OCI-LY7 (cell line): ENCODE measurements at regions not wholly inside any gene's neighbourhood (a gene's known extent, or its start where the extent isn't known, plus 50 kb on each side); places are given as distances from the start of the nearest gene placed in this dataset.

Source experiments
- EZH2phosphoT487 ChIP-seq: fragments of 200-600 bp; sonication (generic); IDR thresholded peaks from 2 replicates; pipeline ENCODE4 v1.6.1; 2018; ENCODE audit warnings: low read depth, borderline replicate concordance, mild to moderate bottlenecking, mixed run types, antibody characterized with exemption, low read length, moderate library complexity, mixed read lengths
- TF ChIP-seq, protein P1 (sequence below): fragments of 200-600 bp; sonication (generic); conservative IDR thresholded peaks from 2 replicates; pipeline ENCODE4 v1.5.1; 2014; ENCODE audit warnings: mild to moderate bottlenecking, antibody characterized with exemption, low read length, moderate library complexity, mixed read lengths

DNA sequence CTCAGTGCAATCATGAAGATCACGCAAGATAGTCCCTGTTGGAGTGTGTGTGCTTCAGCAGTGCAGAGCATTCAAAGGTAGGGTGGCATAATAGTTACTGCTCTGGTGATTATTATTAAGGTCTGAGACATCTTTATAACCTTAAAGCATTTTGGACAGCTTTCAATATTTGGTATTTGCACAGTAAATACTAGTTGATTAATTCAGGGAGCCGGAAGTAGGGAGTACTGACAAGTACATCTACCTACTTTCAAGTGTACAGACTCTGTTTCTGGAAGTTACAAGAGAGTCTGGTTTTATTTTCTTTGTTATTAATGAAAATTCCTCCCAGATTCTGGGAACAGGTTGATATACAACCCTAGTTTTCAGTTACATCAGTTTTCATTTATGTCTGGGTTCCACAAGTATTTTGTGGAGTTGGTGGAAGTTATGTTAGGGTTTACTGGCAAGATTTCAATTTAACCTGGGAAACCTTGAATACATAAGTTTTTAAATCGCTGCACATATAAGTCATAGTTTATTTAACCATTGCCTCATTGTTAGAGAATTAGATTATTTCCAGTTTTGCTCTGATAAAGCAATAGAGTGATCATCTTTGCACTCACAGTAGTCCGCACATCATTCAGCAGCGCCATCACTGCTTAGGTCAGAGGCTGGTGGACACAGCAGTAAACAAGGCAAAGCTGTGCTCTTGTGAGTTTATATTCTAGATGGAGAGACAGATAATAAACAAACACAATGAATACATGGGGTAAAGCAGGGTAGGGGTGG is 366.6 kb downstream of the REEP3 start:
- TF ChIP-seq, protein P1, sequence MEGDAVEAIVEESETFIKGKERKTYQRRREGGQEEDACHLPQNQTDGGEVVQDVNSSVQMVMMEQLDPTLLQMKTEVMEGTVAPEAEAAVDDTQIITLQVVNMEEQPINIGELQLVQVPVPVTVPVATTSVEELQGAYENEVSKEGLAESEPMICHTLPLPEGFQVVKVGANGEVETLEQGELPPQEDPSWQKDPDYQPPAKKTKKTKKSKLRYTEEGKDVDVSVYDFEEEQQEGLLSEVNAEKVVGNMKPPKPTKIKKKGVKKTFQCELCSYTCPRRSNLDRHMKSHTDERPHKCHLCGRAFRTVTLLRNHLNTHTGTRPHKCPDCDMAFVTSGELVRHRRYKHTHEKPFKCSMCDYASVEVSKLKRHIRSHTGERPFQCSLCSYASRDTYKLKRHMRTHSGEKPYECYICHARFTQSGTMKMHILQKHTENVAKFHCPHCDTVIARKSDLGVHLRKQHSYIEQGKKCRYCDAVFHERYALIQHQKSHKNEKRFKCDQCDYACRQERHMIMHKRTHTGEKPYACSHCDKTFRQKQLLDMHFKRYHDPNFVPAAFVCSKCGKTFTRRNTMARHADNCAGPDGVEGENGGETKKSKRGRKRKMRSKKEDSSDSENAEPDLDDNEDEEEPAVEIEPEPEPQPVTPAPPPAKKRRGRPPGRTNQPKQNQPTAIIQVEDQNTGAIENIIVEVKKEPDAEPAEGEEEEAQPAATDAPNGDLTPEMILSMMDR = no peak
- no peak for TF ChIP-seq EZH2phosphoT487
